ENCODE measurements at regions not wholly inside any gene's neighbourhood (a gene's known extent, or its start where the extent isn't known, plus 50 kb on each side); places are given as distances from the start of the nearest gene placed in this dataset.
"Not testable (repeated sequence)": the region's sequence is repeated elsewhere in the genome, so short reads cannot be mapped to it uniquely, and the experiment has no call there.

DNA sequence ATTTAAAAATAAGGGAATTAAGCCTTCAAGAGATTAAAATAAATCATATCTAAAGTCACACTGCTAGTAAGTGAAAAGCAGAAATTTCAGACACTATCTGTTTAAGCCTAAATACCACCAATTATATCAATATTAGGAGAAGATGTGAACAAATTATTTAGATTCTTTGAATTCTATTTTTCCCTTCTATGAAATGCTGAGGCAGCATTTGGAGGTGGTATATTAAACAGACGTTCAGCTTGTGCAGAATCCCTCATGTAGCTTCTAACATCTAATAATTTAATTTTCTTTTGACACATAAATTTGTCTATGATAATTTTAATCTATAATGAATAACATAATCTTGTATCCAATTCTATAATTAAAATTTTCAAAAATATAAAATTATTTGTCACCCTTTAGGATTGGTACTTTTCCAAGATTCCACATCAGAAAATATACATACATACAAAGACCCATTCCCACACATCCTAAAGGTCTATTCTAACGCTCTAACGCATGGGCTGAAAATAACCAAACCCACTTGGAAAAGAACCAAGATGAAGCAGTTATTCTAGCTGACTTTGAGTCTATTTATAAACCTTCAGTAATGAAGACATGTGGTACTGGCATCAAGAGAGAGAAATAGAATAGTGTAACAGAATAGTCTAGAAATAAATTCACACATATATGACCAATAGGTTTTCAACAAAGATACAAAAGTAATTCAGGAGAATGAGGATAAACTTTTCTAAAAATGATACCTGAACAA lies 751.8 kb downstream of the GALC start:
- ATAC-seq (ENCODE audit: insufficient read depth, low read depth) (no peak), DNase-seq (no peak)
- H3K9me3 ChIP-seq (ENCODE audit: insufficient read depth, low read length, severe bottlenecking): no peaks in the 10 kb centered on the region
- H4K20me1 ChIP-seq (ENCODE audit: insufficient read depth, low read length): no peaks in the 10 kb centered on the region
- no peak overlapping the region for H3K4me2 ChIP-seq (ENCODE audit: insufficient read depth, low read length)
- H2AFZ ChIP-seq (ENCODE audit: low read depth, low read length): no peak overlapping the region
- H3K9ac ChIP-seq (ENCODE audit: low read depth, low read length): no peak overlapping the region
- H3K27me3 ChIP-seq (ENCODE audit: insufficient read depth, low read length, poor library complexity): no peaks in the 10 kb centered on the region
- no peak overlapping the region for H3K27ac ChIP-seq (ENCODE audit: low read length)
- H3K4me1 ChIP-seq (ENCODE audit: insufficient read depth, low read length): no peaks in the 10 kb centered on the region
- no peaks in the 10 kb centered on the region for H3K79me2 ChIP-seq (ENCODE audit: insufficient read depth, low read length)
- no peak overlapping the region for H3K4me3 ChIP-seq (ENCODE audit: low read depth in 1 of 2, low read length in 2 of 2)
- TF ChIP-seq EZH2 (IDR thresholded peaks at IDR 0.05; ENCODE audit: borderline replicate concordance, low read depth, low read length, severe bottlenecking): no peak
- H3K36me3 ChIP-seq (ENCODE audit: insufficient read depth, low read length): no peaks in the 10 kb centered on the region

DNA sequence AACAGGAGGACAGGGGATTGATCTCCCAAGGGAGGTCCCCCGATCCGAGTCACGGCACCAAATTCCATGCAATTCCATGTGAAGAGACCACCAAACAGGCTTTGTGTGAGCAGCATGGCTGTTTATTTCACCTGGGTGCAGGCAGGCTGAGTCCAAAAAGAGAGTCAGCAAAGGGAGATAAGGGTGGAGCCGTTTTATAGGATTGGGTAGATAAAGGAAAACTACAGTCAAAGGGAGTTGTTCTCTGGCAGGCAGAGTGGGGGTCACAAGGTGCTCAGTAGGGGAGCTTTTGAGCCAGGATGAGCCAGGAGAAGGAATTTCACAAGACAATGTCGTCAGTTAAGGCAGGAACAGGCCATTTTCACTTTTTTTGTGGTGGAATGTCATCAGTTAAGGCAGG lies 752.7 kb downstream of the GALC start:
- H4K20me1 ChIP-seq (ENCODE audit: insufficient read depth, low read length); H3K4me3 ChIP-seq (ENCODE audit: low read depth in 1 of 2, low read length in 2 of 2); H2AFZ ChIP-seq (ENCODE audit: low read depth, low read length); H3K27ac ChIP-seq (ENCODE audit: low read length); ATAC-seq (ENCODE audit: insufficient read depth, low read depth); DNase-seq; H3K4me1 ChIP-seq (ENCODE audit: insufficient read depth, low read length); H3K79me2 ChIP-seq (ENCODE audit: insufficient read depth, low read length); H3K4me2 ChIP-seq (ENCODE audit: insufficient read depth, low read length); H3K27me3 ChIP-seq (ENCODE audit: insufficient read depth, low read length, poor library complexity); H3K9ac ChIP-seq (ENCODE audit: low read depth, low read length); H3K9me3 ChIP-seq (ENCODE audit: insufficient read depth, low read length, severe bottlenecking); H3K36me3 ChIP-seq (ENCODE audit: insufficient read depth, low read length): not testable (repeated sequence)

DNA sequence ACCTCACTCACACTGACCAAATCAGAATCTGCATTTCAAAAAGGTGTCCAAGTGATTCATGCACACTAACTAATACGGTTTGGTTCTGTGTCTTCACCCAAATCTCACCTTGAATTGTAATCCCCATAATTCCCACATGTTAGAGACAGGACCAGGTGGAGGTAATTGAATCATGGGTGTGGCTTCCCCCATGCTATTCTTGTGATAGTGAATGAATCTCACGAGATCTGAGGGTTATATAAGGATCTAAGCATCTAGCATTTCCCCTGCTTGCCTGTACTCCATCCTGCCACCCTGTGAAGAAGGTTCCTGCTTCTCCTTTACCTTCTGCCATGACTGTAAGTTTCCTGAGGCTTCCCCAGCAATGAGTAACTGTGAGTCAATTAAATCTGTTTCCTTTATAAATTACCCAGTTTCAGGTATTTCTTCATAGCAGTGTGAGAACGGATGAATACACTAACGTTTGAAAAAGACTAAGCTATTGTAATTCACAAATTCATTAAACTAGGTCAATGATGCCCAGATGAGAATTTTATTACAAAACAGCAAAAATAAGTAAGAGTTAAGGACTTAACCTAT lies 759.1 kb downstream of the GALC start:
- peaks cover 5% of the 10 kb centered on the region for H3K9me3 ChIP-seq (ENCODE audit: insufficient read depth, low read length, severe bottlenecking)
- no peaks in the 10 kb centered on the region for H3K4me1 ChIP-seq (ENCODE audit: insufficient read depth, low read length)
- no peaks in the 10 kb centered on the region for H4K20me1 ChIP-seq (ENCODE audit: insufficient read depth, low read length)
- no peaks in the 10 kb centered on the region for H3K27me3 ChIP-seq (ENCODE audit: insufficient read depth, low read length, poor library complexity)
- TF ChIP-seq, protein P1, sequence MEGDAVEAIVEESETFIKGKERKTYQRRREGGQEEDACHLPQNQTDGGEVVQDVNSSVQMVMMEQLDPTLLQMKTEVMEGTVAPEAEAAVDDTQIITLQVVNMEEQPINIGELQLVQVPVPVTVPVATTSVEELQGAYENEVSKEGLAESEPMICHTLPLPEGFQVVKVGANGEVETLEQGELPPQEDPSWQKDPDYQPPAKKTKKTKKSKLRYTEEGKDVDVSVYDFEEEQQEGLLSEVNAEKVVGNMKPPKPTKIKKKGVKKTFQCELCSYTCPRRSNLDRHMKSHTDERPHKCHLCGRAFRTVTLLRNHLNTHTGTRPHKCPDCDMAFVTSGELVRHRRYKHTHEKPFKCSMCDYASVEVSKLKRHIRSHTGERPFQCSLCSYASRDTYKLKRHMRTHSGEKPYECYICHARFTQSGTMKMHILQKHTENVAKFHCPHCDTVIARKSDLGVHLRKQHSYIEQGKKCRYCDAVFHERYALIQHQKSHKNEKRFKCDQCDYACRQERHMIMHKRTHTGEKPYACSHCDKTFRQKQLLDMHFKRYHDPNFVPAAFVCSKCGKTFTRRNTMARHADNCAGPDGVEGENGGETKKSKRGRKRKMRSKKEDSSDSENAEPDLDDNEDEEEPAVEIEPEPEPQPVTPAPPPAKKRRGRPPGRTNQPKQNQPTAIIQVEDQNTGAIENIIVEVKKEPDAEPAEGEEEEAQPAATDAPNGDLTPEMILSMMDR (IDR thresholded peaks at IDR 0.05; ENCODE audit: borderline replicate concordance, extremely low read depth, low read length, poor library complexity, severe bottlenecking): no peak
- no peak for TF ChIP-seq EZH2 (IDR thresholded peaks at IDR 0.05; ENCODE audit: borderline replicate concordance, low read depth, low read length, severe bottlenecking)
- no peak overlapping the region for H3K27ac ChIP-seq (ENCODE audit: low read length)
- H3K9ac ChIP-seq (ENCODE audit: low read depth, low read length): no peak overlapping the region
- no peak overlapping the region for H3K4me3 ChIP-seq (ENCODE audit: low read depth in 1 of 2, low read length in 2 of 2)
- H3K4me2 ChIP-seq (ENCODE audit: insufficient read depth, low read length): no peak overlapping the region
- no peak for ATAC-seq (ENCODE audit: insufficient read depth, low read depth)
- no peak for DNase-seq
- no peaks in the 10 kb centered on the region for H3K36me3 ChIP-seq (ENCODE audit: insufficient read depth, low read length)
- no peaks in the 10 kb centered on the region for H3K79me2 ChIP-seq (ENCODE audit: insufficient read depth, low read length)
- H2AFZ ChIP-seq (ENCODE audit: low read depth, low read length): no peak overlapping the region

DNA sequence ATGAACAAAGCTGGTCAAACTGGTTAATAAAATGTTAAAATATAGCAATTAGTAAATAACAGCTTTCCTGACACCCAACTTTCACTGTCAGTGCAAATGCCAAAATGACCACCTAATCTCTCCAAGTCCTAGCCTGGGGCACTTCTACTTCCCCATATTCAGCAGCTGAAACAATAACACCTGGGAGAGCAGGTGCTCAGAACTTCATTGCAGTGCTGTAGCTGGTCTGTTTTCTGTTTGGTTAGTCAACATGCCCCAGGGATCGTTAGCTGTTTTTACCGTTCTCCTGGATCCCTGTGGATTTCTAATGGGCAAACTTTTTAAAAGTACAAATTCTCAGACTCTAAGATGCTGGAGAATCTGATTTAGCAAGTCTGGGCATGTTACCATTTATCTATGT lies 759.7 kb downstream of the GALC start:
- ATAC-seq (ENCODE audit: insufficient read depth, low read depth): no peak
- Histone ChIP-seq H3K9me3 (ENCODE audit: insufficient read depth, low read length, severe bottlenecking) (peaks cover 5% of the 10 kb centered on the region), H3K4me2 (ENCODE audit: insufficient read depth, low read length) (no peak overlapping the region), H3K9ac (ENCODE audit: low read depth, low read length) (no peak overlapping the region), H3K27ac (ENCODE audit: low read length) (no peak overlapping the region), H3K4me1 (ENCODE audit: insufficient read depth, low read length) (no peaks in the 10 kb centered on the region), H3K79me2 (ENCODE audit: insufficient read depth, low read length) (no peaks in the 10 kb centered on the region), H4K20me1 (ENCODE audit: insufficient read depth, low read length) (no peaks in the 10 kb centered on the region), H2AFZ (ENCODE audit: low read depth, low read length) (no peak overlapping the region), H3K27me3 (ENCODE audit: insufficient read depth, low read length, poor library complexity) (no peaks in the 10 kb centered on the region), H3K4me3 (ENCODE audit: low read depth in 1 of 2, low read length in 2 of 2) (no peak overlapping the region), H3K36me3 (ENCODE audit: insufficient read depth, low read length) (no peaks in the 10 kb centered on the region)
- no peak for TF ChIP-seq EZH2 (IDR thresholded peaks at IDR 0.05; ENCODE audit: borderline replicate concordance, low read depth, low read length, severe bottlenecking)
- TF ChIP-seq, protein P1 (IDR thresholded peaks at IDR 0.05; ENCODE audit: borderline replicate concordance, extremely low read depth, low read length, poor library complexity, severe bottlenecking): no peak
- no peak for DNase-seq
